ENCODE measurements at regions not wholly inside any gene's neighbourhood (a gene's known extent, or its start where the extent isn't known, plus 50 kb on each side); places are given as distances from the start of the nearest gene placed in this dataset.

DNA sequence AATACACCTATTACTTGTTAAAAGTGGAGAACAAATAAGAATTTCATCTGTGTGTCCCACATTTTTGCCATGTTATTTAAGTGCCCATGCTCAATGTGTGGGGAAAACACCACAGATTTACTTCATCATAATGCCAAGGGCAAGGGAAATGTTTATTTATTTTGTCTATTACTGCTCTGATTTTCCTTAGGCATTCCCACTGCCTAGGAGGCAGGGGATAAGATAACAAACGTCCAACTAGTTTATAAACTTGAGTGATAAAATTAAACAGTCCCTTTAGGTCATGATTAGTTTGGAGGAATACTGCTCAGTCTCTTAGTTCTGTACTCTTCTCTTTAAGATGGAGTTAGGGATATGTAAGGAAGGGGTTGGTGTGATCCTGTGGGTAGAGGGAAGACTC, 598.4 kb upstream of the MARCKS start:
- no peaks in the 10 kb centered on the region for H3K4me1 ChIP-seq
- DNase-seq (ENCODE audit: low read depth in 1 of 2, low spot score in 1 of 2) (no peak), ATAC-seq (no peak), FAIRE-seq (no peak)
- WGBS (ENCODE audit: missing lambda C conversion rate): 29% methylated on average over 1 of the region's 1 CpG
- H3K4me2 ChIP-seq: no peak overlapping the region
- ChIA-PET CTCF (no interaction called here), POLR2A (no interaction called here)
- TF ChIP-seq JUN (IDR thresholded peaks at IDR 0.05): no peak
- no peak for TF ChIP-seq HOXB5 (CRISPR knock-in tag; IDR thresholded peaks at IDR 0.05)
- TF ChIP-seq JUNB (IDR thresholded peaks at IDR 0.05): no peak
- no peak for TF ChIP-seq NR3C1 (IDR thresholded peaks at IDR 0.05)
- TF ChIP-seq, protein P1, sequence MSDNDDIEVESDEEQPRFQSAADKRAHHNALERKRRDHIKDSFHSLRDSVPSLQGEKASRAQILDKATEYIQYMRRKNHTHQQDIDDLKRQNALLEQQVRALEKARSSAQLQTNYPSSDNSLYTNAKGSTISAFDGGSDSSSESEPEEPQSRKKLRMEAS (IDR thresholded peaks at IDR 0.05): no peak
- TF ChIP-seq KDM5A (IDR thresholded peaks at IDR 0.05): no peak
- TF ChIP-seq CEBPB (IDR thresholded peaks at IDR 0.05): no peak
- no peak for TF ChIP-seq TP53 (CRISPR knock-in tag; IDR thresholded peaks at IDR 0.05)
- TF ChIP-seq PHF8 (IDR thresholded peaks at IDR 0.05; ENCODE audit: borderline replicate concordance, low read depth): no peak
- TF ChIP-seq MAZ (IDR thresholded peaks at IDR 0.05; ENCODE audit: borderline replicate concordance, low read depth, low read length): no peak
- TF ChIP-seq REST (IDR thresholded peaks at IDR 0.05): no peak
- TF ChIP-seq ZSCAN20 (CRISPR knock-in tag; IDR thresholded peaks at IDR 0.05): no peak
- TF ChIP-seq HEYL (CRISPR knock-in tag; IDR thresholded peaks at IDR 0.05): no peak
- no peak for TF ChIP-seq EHF (CRISPR knock-in tag; IDR thresholded peaks at IDR 0.05)
- TF ChIP-seq, protein P2, sequence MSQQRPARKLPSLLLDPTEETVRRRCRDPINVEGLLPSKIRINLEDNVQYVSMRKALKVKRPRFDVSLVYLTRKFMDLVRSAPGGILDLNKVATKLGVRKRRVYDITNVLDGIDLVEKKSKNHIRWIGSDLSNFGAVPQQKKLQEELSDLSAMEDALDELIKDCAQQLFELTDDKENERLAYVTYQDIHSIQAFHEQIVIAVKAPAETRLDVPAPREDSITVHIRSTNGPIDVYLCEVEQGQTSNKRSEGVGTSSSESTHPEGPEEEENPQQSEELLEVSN (IDR thresholded peaks at IDR 0.05; ENCODE audit: borderline replicate concordance, low read depth): no peak
- no peak for TF ChIP-seq RARB (CRISPR knock-in tag; IDR thresholded peaks at IDR 0.05)
- no peak overlapping the region for H3K27ac ChIP-seq
- H3K9me3 ChIP-seq: no peaks in the 10 kb centered on the region
- no peak overlapping the region for H3K4me3 ChIP-seq

DNA sequence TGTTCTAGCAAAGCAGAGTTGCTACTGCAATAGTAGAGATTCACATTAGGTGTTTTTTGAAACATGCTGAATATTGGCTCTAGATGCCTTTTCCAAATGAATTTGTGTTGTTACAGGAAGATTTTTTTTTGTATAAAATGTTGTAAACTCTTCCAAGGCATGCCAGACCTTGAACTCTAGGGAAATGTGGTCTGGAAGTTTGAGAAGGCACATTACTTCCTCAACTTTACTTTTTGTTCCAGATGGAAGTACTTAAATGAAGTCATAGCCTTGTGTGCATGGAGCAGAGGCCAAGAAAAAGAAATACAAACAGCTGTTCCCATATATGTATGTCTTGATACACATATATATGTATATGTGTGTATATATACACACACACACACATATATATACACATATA, 585.7 kb upstream of the MARCKS start:
- H3K27ac ChIP-seq: no peak overlapping the region
- POLR2A ChIA-PET: no interaction called here
- FAIRE-seq (no peak), DNase-seq (ENCODE audit: low read depth in 1 of 2, low spot score in 1 of 2) (no peak), ATAC-seq (no peak)
- peaks cover 22% of the 10 kb centered on the region for H3K9me3 ChIP-seq
- H3K4me3 ChIP-seq: no peak overlapping the region
- H3K4me2 ChIP-seq: no peak overlapping the region
- TF ChIP-seq CHD4 (IDR thresholded peaks at IDR 0.05; ENCODE audit: borderline replicate concordance) (no peak), CEBPB (IDR thresholded peaks at IDR 0.05) (no peak), RNF2 (IDR thresholded peaks at IDR 0.05; ENCODE audit: borderline replicate concordance, low read depth) (no peak), KDM5A (IDR thresholded peaks at IDR 0.05) (no peak), HDAC2 (IDR thresholded peaks at IDR 0.05) (no peak), HOXB13 (CRISPR knock-in tag; IDR thresholded peaks at IDR 0.05; ENCODE audit: low read depth) (no peak), FOXS1 (CRISPR knock-in tag; IDR thresholded peaks at IDR 0.05) (no peak), ZC3H11A (IDR thresholded peaks at IDR 0.05) (no peak), TFCP2L1 (CRISPR knock-in tag; IDR thresholded peaks at IDR 0.05) (no peak), HMGXB4 (CRISPR knock-in tag; IDR thresholded peaks at IDR 0.05; ENCODE audit: borderline replicate concordance) (no peak), ESRRA (IDR thresholded peaks at IDR 0.05; ENCODE audit: borderline replicate concordance, low read length) (no peak)
- CTCF ChIA-PET: no interaction called here
- H3K4me1 ChIP-seq: no peaks in the 10 kb centered on the region

All from A549 (cell line).